Activated CD4-positive, alpha-beta T cell treated with anti-CD3 and anti-CD28 coated beads, Interleukin-2, Interleukin-4, amounts not matched to agents 100 ng/mL and 50 ng/mL, durations not matched to agents 16 hours and 8 hours (primary cell): ENCODE measurements at regions not wholly inside any gene's neighbourhood (a gene's known extent, or its start where the extent isn't known, plus 50 kb on each side); places are given as distances from the start of the nearest gene placed in this dataset.
"Not testable (repeated sequence)": the region's sequence is repeated elsewhere in the genome, so short reads cannot be mapped to it uniquely, and the experiment has no call there.

ENCODE experiments used
- DNase-seq: peaks from one replicate; pipeline ENCODE4 v3.0.0-alpha.2; 2020; ENCODE audit warnings: low spot score

DNA sequence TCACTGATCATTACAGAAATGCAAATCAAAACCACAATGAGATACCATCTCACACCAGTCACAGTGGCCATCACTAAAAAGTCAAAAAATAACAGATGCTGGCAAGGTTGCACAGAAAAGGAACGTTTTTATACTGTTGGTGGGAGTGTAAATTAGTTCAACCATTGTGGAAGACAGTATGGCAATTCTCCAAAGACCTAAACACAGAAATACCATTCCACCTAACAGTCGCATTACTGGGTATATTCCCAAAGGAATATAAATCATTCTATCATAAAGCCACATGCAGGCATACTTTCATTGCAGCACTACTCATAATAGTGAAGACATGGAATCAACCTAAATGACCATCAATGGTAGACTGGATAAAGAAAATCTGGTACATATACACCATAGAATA lies 83.2 kb upstream of the ARID5B start:
- DNase-seq: not testable (repeated sequence)

DNA sequence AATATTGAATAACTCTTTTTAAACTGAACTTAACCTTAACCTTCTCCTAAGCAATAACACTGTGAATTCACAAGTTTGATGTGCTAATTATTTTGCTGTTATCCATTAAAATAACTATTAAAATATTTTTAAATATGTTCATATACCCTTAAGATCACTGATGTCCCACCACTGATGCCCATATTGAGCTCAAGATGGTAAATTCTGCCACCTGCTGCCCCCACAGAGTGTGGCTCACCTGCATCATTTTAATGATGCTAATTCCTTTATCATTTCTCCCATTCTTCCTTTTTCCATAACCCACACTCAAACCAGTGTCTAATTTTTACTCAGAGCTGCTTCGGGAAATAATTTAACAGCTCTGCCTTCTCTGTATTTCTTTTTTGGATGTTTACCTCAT lies 82.3 kb upstream of the ARID5B start:
- no peak for DNase-seq

DNA sequence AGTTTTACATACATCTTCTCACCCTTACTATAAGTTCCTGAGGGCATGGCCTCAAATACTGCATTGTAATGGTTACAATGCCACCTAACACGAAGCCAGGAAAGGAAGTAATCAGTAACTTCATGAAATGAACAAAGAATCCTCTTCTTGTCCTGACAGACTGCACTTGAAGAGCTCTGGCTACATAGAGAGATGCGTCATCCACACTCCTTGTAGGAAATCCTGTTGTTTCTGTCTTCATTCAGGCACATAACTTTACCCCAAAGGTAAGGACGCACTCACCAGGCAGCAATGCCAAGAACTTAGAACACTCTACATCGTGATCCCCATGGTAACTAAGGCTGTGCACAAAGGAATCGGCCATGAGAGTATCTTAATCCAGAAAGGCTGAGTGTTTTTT lies 80.3 kb upstream of the ARID5B start:
- DNase-seq: no peak

DNA sequence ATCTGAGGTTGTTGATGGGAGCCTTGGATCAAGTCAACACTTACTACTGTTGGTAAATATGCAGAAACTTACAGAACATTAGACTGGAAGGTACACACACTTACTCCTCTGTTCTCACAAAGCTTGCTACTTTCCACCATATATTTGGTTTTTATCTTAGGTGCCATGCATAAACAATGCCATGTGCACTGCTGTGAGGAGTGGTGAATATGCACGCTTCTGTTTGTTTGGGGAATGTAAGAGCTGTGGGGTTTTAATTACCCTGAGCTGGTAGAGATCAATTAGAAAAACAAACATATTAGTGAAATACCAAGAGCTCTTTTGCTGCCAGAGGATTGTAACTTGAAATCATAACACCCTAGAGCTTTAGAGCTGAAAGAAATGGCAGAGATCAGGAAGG lies 79.8 kb upstream of the ARID5B start:
- no peak for DNase-seq

DNA sequence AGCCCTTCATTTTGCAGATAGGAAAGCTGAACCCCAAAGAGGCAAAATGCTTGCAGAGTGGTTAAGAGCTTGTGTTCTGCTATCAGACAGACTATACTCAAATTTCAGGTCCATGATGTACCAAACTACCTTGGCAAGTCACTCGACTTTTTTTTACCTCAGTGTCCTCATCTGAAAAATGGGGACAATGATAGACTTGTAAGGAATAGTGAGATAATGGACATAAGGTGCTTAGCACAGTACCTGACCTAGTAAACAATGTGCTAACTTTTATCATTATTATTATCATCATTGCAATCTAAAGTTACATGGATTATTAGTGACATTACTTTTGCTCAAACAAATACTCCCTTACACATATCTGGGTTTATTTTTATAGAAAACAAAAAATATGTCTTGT lies 79.4 kb upstream of the ARID5B start:
- no peak for DNase-seq

DNA sequence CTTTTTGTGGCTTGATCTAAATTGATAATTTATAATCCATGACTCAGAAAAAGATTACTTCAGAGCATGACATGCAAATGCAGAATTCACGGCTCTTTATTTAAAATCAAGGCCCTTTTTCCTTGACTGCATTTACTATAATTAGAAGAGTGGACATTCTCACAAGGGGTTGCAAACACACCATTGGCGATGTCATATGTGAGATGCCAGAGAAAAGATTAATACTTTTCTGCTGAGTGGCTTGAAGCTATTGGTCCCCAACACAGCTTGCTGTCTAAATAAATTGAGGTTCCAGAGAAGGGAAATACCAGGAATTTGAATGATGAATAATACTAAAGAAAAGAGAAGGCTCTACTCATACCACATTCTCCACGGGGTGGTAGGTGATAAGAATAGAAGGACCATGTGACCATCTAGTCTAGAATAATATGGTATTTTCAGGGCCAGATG lies 78.7 kb upstream of the ARID5B start:
- no peak for DNase-seq

DNA sequence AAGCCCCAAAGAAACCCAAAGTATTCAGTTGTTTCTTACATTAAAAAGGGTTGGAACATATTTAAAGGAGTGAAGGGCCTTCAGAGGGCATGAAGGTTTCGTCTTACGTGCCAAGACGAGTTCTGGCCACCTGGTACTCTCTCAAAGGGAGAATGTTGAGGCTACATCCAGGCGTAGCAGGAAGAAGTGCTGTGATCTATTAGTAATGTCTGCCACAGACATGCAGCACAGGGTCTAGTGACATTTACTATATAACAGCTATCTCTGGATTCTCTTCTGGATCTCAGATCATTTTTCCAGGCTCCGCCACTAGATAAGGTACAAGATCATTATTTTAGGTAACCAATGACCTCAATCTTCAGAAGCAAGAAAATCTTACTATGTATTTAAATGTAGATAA lies 76.5 kb upstream of the ARID5B start:
- DNase-seq: no peak

DNA sequence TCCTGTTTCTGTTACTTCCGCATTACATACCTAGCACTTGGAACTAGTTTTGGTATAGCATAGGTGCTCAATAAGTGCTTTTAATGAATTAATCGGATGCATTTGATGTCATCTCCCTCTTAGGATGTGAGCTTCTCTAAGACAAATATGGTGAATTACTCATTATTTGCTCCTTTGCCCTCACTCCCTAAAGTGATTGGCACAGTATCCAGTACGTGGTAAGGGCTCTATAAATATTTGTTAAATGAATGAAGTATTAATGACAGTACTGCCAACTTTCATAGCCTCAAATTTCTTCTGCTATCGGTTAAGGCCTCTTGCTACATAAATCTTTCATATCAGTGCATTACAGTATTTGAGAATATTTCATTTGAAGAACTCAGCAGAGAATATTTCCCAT lies 75.9 kb upstream of the ARID5B start:
- DNase-seq: no peak

DNA sequence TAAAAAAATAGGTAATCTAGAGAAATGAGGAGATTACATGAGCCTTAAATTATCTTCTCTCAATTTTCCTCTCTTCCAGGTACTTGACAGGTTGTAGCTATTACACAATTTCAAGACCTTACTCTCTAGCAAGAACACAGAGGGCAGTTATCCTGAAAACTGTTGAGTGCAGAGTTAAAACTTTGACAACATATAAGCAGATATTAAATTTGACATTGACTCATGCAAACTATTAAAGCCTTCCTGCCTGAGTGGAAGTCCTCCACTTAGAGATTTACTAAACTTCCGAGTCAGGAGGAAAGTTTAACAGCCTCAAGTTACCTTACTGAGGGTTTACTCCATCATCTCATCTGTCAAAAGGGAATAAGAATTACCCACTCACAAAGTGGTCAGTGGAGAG lies 73.5 kb upstream of the ARID5B start:
- DNase-seq: no peak

DNA sequence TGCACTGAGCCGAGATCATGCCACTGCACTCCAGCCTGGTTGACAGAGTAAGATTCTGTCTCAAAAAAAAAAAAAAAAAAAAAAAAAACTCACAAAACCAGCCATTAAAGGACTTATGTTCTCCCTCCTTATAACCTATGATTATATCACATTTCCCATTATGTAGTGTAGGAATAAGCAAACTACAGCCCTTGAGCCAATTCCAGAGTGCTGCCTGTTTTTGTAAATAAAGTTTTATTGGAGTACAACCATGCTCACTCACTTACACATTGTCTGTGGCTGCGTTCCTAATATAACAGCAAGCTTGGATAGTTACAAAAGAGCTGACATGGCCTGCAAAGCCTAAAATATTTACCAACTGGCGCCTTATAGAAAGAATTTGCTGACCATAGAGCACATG lies 72.7 kb upstream of the ARID5B start:
- DNase-seq: no peak

DNA sequence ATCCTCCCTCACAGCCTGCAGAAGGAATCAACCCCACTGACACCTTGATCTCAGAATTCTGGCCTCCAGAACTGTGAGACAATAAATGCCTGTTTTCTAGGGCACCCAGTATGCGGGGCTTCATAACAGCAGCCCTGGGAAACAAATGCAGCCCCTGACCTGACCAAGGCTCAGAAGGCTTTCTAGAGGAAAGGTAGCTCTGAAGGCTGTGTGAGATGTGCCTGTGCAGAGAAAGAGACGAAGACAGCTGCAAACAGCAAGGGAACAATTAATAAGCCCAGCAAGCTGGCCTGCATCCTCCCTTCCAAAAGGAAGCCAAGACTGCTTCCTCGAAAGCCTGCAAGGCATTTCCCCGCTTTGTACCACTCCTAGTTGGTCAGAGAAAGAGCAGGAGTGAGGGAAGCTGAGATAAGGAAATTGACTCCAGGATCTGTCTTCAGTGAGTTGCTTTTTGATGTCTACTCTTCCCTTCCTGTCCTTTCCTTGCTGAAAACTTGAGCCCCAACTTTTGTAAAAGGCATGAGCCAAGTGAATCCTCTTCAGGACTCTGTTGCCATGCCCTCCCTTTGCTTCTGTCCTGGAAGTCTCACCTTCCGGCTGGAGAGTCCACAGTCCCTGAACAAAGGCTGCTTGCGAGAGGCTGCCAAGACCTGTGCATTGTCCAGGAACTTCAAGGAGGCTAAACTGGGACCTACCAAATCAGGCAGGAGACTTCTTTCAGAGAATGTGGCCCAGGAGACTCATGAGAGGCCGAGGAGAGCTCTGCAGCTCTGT lies 71.2 kb upstream of the ARID5B start:
- DNase-seq: no peak

DNA sequence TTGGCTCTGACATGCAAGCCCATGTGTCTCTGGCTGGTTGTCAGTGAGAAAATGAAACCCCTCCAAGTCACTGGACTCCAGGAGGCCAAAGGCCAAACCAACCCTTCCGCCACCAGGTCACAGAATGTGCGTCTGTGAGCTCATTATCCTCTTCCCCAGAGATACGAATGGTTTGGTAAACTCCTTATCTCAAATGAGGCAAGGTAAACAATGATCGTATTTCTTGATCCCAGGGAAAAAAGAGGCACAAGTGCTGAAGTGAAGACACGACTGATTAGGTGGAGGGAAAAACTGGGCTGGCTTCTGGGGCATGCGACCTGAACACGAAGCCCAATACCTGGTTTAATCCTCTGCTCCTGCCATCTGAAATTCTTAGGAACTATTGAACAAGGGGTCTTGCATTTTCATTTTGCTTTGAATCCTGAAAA lies 70.6 kb upstream of the ARID5B start:
- no peak for DNase-seq

DNA sequence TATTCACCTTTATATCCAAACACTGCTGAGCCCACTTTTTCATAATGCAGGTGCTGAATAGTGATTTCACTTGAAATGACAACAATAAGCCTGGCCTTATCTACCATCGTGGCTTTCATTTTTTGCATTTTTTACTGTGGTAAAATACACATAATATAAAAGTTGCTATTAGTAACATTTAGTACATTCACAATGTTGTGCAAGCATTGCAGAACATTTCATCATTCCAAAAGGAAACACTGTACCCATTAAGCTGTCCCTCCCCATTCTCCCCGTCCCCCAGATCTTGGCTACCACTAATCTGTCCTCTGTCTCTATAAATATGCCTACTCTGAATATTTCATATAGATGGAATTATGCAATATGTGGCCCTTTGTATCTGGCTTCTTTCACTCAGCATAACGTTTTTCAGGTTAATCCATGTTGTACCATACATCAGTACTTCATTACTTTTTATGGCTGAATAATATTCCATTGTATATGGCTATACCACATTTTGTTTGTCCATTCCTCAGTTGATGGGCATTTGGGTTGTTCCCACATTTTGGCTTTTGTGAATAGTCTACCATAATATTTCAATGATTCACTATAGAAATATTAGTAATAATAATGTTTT lies 68.5 kb upstream of the ARID5B start:
- DNase-seq: no peak

DNA sequence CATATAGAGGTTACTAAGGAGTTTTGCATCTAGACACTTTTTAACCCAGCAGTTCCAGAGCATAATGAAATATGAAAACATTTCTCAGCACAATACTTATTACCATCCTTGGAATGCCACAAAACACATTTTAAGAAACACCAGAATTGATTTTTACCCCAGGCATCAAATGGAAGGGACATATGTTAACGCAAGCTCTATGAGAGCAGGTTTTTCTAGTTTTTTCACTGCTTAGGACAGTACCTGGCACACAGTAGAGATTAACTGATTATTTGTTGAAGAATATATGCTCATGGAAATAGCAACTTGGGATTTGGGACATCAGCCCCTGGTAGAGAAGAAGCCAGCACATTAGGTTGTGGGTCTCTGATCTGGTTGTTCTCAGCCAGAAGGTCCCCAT lies 67.0 kb upstream of the ARID5B start:
- no peak for DNase-seq

DNA sequence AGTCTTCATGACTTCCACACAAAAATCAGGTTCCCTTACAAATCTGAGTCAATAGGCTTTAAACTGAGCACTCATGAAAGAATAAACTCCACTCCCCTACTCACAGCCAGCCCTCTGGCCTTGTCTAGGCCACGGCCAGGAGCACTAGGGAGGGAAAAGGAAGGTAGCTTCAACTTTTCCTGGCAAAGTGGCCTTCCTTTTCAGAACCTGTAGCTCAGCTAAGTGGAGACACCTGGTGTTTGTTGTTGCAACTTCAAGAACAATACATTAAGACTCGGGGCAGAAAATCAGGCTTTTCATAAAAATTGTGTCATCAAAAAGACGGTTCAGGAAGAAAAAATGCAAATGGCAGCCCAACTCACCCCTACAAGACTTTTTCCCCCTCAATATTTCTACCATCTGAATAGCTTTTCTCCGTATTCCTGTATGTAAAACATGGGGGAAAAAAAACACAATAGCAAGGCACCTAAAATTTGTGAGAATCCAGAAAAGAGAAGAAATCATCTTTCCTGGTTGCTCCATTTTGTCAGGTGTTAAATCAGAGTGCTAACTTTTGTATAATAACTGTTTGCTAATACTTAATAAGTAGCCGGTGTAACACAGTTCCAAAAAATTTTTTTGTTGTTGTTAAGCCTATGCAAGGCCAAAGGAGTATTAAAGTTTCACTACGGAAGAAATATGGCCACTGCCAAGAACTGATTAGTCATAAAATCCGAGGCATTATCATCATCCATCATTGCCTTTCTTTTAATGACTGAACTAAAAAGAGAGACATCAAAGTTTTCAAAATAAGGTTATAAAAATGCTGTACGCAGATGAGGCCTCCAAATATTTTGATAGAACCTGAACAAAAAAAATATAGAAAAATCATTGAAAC lies 66.2 kb upstream of the ARID5B start:
- DNase-seq: peak; percentile 59

DNA sequence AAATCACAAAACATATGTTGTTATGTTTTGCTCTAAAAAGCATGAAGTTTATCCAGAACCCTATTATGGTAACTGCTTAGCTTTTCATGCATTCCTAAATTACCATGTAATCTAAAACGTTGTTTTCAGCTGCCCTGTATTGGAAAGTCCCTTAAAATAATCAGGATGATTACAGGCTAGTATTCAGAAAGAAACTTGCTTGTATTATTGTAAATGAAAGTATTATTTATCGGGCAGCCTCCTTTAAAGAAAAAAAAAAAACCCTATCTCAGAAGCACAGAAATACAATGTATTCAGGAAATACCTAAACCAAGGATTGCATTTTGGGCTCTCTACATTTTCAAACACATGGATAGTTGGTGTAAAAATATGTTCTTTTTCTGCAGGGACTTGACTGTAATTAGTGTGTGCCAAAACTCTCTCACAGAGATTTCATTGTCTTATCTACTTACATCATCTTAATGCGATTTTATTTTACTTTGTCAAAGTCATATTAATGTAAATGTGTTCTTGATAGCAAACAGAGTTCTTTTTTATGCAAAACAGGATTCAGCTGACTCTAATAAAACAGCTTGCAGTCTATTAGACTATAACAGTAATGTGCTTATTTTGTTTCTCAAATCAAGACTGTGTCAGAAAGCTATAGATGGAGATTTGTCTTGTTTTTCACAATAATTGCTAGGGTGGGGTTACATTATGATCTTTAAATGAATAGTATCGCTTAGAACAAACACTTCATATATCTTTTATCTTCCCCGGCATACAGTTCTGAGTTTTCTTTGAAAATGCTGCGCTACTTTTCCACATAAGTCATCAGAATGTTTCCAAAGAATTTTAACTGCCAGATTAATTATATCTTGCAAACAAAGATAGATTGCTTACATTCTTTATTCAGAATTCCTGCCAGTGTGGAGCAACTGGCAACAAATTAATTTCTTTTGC lies 65.3 kb upstream of the ARID5B start:
- no peak for DNase-seq

DNA sequence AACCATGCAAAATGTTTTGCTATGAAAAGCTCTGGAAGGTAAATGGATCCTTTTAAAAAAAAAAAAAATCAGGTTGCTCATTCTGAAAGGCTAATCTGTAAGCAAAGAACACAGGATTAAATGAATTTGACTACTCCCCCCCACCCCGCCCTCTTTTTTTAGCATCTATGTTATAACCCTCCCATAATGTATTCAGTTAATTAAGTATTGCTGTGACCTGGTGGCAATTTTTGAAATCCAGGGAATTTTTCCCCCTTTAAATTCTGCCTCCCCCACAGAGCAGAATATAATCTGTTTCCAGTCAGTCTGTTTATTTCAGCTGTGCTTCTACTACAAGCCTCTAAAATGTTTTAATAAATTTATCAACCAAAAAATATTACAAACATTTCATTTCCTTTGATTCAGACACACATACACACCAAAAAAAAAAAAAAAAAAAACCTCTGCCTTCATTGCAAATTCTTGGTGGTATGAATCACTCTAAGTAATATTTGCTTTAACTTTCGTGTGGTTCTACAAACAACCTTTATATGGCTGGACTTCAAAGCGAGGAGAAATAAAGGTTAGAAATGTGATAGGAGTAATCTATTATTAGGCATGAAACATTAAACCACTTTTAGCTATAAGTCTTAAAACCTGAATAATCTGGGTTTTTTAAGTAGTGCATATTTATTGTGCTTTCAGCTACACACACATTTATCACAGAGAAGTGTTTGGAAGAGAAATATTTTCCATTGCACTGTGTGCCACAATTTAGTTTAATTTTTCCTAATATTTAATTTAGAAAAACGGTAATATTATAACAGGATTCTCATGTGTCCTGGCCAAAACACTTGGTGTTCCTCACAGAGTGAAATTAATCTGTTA lies 64.4 kb upstream of the ARID5B start:
- DNase-seq: no peak

DNA sequence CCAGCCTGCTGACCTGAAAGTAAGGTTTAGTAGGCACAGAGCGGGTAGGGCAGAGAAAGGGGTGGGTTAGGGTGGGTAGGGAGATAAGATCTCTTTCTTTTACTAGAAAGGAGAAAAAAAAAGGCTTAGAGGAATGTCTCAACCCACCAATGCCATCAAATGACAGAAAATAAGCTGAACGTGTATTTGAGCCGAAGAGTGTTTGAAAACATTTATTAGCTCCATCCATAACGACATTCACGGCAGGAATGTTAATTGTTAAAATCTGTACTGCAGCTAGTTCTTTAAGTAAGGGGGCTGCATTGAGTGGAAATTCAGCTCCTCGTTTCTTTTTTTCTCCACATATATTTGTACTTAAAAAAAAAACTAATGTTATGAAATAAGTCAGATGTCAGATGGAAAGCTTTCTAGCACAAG lies 63.7 kb upstream of the ARID5B start:
- no peak for DNase-seq

DNA sequence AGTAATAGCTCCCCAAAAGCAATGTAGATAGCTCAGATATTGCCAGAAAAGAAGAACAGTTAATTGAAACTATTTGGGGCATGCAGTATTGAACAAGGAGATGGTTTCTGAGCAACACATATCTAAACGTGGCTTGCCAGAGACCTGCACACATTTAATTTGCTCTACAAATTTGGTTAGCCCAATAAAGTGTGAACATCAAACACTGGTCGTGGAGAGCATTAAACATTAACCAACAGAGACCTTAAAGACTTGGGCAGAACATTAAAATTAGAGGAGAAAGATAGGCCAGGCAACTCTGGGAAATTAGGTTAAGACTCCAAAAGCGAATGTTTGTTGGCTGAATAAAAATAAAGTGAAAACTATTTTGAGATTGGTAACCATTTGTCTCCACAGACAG lies 61.6 kb upstream of the ARID5B start:
- no peak for DNase-seq

DNA sequence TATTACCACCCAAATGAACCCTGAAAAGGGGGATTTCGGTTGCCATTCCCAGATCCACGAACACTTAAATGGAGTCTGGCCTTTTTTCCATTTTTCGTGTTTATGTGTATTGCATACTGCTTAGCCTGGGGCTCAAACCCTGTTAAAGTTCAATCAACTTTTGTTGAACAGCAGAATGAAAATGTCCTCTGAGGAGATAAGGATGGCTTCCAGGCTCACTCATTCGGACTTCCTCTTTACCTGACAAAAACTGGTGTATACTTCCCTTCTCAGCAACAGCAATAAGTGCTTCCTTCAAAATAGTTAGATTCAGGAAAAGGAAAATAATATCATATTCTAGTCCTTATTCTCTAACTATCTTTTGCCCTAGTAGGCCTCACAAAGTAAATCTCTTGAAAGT lies 61.1 kb upstream of the ARID5B start:
- DNase-seq: no peak

DNA sequence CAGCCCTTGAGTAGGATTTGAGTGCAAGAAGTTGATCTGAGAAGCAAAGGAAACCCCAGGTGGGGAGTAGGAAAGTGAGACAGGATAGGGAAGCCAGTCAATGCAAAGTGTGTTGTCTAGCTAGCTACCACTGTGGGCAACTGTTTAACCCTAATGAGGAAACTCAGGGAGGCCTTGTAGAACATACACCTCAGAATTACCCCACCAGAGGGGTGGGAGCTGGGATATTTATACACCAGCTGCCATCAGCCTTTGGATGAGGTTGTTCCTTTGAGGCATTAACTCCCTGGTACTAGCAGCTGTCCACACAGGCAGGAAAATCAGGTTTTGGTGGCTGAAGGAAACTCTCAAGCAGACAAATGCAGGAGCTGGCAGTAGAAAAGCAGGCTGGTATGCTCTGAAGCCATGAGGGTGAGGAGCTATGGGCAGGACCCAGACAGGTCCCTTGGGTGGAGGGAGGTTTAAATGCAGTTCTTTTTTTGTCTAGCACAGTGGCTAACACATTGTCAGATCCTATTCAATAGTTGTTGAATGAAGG lies 60.1 kb upstream of the ARID5B start:
- DNase-seq: no peak
